Epithelial cell of esophagus (primary cell): ENCODE measurements at regions not wholly inside any gene's neighbourhood (a gene's known extent, or its start where the extent isn't known, plus 50 kb on each side); places are given as distances from the start of the nearest gene placed in this dataset.

Source experiments
- DNase-seq: peaks from one replicate; pipeline ENCODE4 v3.0.0; 2010; ENCODE audit warnings: low read depth
- H3K4me3 ChIP-seq: 2 replicates; pipeline ENCODE4 v1.5.1; 2011; ENCODE audit warnings: mild to moderate bottlenecking, low read length, control low read depth
- CTCF ChIP-seq: IDR thresholded peaks from 2 replicates; pipeline ENCODE4 v1.5.1; 2011; ENCODE audit warnings: low read depth, mild to moderate bottlenecking, low read length, control low read depth, inconsistent platforms; ENCODE audit not compliant: insufficient read depth; ENCODE audit errors: missing control alignments

GRCh38 chr2:105961599-105962146 lies 217.0 kb downstream of the NCK2 start:
- TF ChIP-seq CTCF = no peak
- H3K4me3 ChIP-seq = no peak overlapping the region
- no peak for DNase-seq

GRCh38 chr2:105959357-105959756 lies 214.6 kb downstream of the NCK2 start:
- TF ChIP-seq CTCF = no peak
- H3K4me3 ChIP-seq = no peak overlapping the region

GRCh38 chr2:105954891-105955290 lies 210.2 kb downstream of the NCK2 start:
- no peak for TF ChIP-seq CTCF
- no peak overlapping the region for H3K4me3 ChIP-seq
- no peak for DNase-seq

More at GRCh38 chr2:105959357-105959756, 214.6 kb downstream of the NCK2 start:
- no peak for DNase-seq

- no peak for DNase-seq
- TF ChIP-seq CTCF = no peak
- no peak overlapping the region for H3K4me3 ChIP-seq
Measured at GRCh38 chr2:105953942-105954341, 209.2 kb downstream of the NCK2 start.

GRCh38 chr2:105952131-105952530 lies 207.4 kb downstream of the NCK2 start:
- no peak for TF ChIP-seq CTCF
- H3K4me3 ChIP-seq = no peak overlapping the region
- no peak for DNase-seq

- no peak for DNase-seq
- no peak overlapping the region for H3K4me3 ChIP-seq
- no peak for TF ChIP-seq CTCF
Measured at GRCh38 chr2:105951384-105951694, 206.6 kb downstream of the NCK2 start.

- no peak overlapping the region for H3K4me3 ChIP-seq
- peak; percentile 19 for DNase-seq
- TF ChIP-seq CTCF = no peak
Measured at GRCh38 chr2:105950521-105951383, 206.0 kb downstream of the NCK2 start.
